IMR-90 (cell line): ENCODE measurements at regions not wholly inside any gene's neighbourhood (a gene's known extent, or its start where the extent isn't known, plus 50 kb on each side); places are given as distances from the start of the nearest gene placed in this dataset.

Source experiments
- ATAC-seq: fragments of 200-7000 bp; cut with Tn5 transposase; 2 replicates; pipeline ENCODE4 v1.9.1; 2020; ENCODE audit warnings: low read depth, mild to moderate bottlenecking, moderate library complexity
- BruUV-seq: library from RNA; stranded (reverse); fragments of 400-500 nt; replicated peaks from 2 replicates; lab custom pipeline; 2021; lab: Mats Ljungman, UMichigan
- CTCF ChIA-PET: fragments of 300-600 bp; formaldehyde crosslinking; extraction: SDS; loops from one replicate; lab custom pipeline; 2021; ENCODE audit warnings: antibody characterized with exemption; lab: Yijun Ruan, JAX
- POLR2A ChIA-PET: fragments of 300-600 bp; sonication (Branson Sonifier 250); formaldehyde crosslinking; loops from one replicate; lab custom pipeline; 2022; ENCODE audit warnings: antibody characterized with exemption; ENCODE audit not compliant: unreplicated experiment; lab: Charles Lee
- DNase-seq: peaks from one replicate; pipeline ENCODE4 v3.0.0; 2013
- H2AFZ ChIP-seq: replicated peaks from 2 replicates; pipeline ENCODE3; 2013; ENCODE audit warnings: low read length, mild to moderate bottlenecking; ENCODE audit not compliant: poor library complexity
- H2AK5ac ChIP-seq: 2 replicates; pipeline ENCODE4 v1.6.1; 2013; ENCODE audit warnings: low read depth, low read length, inconsistent platforms
- H2AK9ac ChIP-seq: replicated peaks from 2 replicates; pipeline ENCODE3; 2013; ENCODE audit warnings: mild to moderate bottlenecking, low read depth, low read length, moderate library complexity; ENCODE audit not compliant: poor library complexity
- H2BK120ac ChIP-seq: 2 replicates; pipeline ENCODE4 v1.6.1; 2013; ENCODE audit warnings: low read depth, low read length, inconsistent platforms
- H2BK15ac ChIP-seq: 3 replicates; pipeline ENCODE4 v1.6.1; 2013; ENCODE audit warnings: low read depth, low read length, inconsistent platforms
- H2BK20ac ChIP-seq: 2 replicates; pipeline ENCODE4 v1.6.1; 2013; ENCODE audit warnings: low read depth, mild to moderate bottlenecking, inconsistent platforms, low read length, moderate library complexity
- H2BK5ac ChIP-seq: 2 replicates; pipeline ENCODE4 v1.6.1; 2013; ENCODE audit warnings: mild to moderate bottlenecking, low read depth, low read length, inconsistent platforms; ENCODE audit not compliant: poor library complexity, severe bottlenecking
- H3K14ac ChIP-seq: replicated peaks from 2 replicates; pipeline ENCODE4 v1.6.1; 2013; ENCODE audit warnings: low read depth, low read length, inconsistent platforms
- H3K18ac ChIP-seq: 2 replicates; pipeline ENCODE4 v1.6.1; 2013; ENCODE audit warnings: low read depth, low read length, control low read depth
- H3K23ac ChIP-seq: 2 replicates; pipeline ENCODE4 v1.6.1; 2013; ENCODE audit warnings: low read depth, low read length, inconsistent platforms
- H3K27ac ChIP-seq: 2 replicates; pipeline ENCODE4 v1.5.1; 2013; ENCODE audit warnings: mild to moderate bottlenecking, control low read depth, low read length; ENCODE audit not compliant: insufficient read depth
- H3K27me3 ChIP-seq: 2 replicates; pipeline ENCODE4 v1.6.1; 2013; ENCODE audit warnings: low read length; ENCODE audit not compliant: control insufficient read depth, insufficient read depth
- H3K36me3 ChIP-seq: 2 replicates; pipeline ENCODE4 v1.6.1; 2013; ENCODE audit warnings: low read length, mixed read lengths; ENCODE audit not compliant: control insufficient read depth, insufficient read depth
- H3K4ac ChIP-seq: 2 replicates; pipeline ENCODE4 v1.6.1; 2013; ENCODE audit warnings: low read depth, low read length, inconsistent platforms
- H3K4me1 ChIP-seq: 2 replicates; pipeline ENCODE4 v1.6.1; 2013; ENCODE audit warnings: low read length, mixed read lengths; ENCODE audit not compliant: control insufficient read depth, insufficient read depth
- H3K4me2 ChIP-seq: 2 replicates; pipeline ENCODE4 v1.6.1; 2013; ENCODE audit warnings: low read depth, mild to moderate bottlenecking, control low read depth, low read length, moderate library complexity
- H3K4me3 ChIP-seq: 2 replicates; pipeline ENCODE4 v1.5.1; 2013; ENCODE audit warnings: low read depth, mild to moderate bottlenecking, control low read depth, low read length, moderate library complexity; ENCODE audit not compliant: insufficient read depth
- H3K56ac ChIP-seq: 2 replicates; pipeline ENCODE4 v1.6.1; 2013; ENCODE audit warnings: low read length, inconsistent platforms; ENCODE audit not compliant: insufficient read depth; ENCODE audit errors: extremely low read depth
- H3K79me1 ChIP-seq, 2 experiments: 2 replicates each; pipeline ENCODE4 v1.6.1; 2013; ENCODE audit warnings: low read length in 2 of 2, inconsistent platforms in 1 of 2, low read depth in 1 of 2
- H3K9ac ChIP-seq: 2 replicates; pipeline ENCODE4 v1.6.1; 2013; ENCODE audit warnings: low read depth, low read length, control low read depth
- H3K9me1 ChIP-seq: 2 replicates; pipeline ENCODE4 v1.6.1; 2013; ENCODE audit warnings: low read length, inconsistent platforms; ENCODE audit not compliant: insufficient read depth
- H3K9me3 ChIP-seq: 2 replicates; pipeline ENCODE4 v1.6.1; 2013; ENCODE audit warnings: low read length; ENCODE audit not compliant: control insufficient read depth, insufficient read depth
- H4K20me1 ChIP-seq: 2 replicates; pipeline ENCODE4 v1.6.1; 2013; ENCODE audit warnings: low read length, inconsistent platforms; ENCODE audit not compliant: insufficient read depth
- H4K5ac ChIP-seq: 2 replicates; pipeline ENCODE4 v1.6.1; 2013; ENCODE audit warnings: mild to moderate bottlenecking, low read depth, low read length, control low read depth
- H4K8ac ChIP-seq, 2 experiments: 2 replicates each; pipeline ENCODE4 v1.6.1; 2013; ENCODE audit warnings: low read depth in 2 of 2, low read length in 2 of 2, control low read depth in 1 of 2, inconsistent platforms in 1 of 2
- H4K91ac ChIP-seq: 2 replicates; pipeline ENCODE4 v1.6.1; 2013; ENCODE audit warnings: low read depth, low read length, inconsistent platforms; ENCODE audit not compliant: insufficient read depth
- BHLHE40 ChIP-seq: fragments of 150-350 bp; IDR thresholded peaks from 2 replicates; pipeline ENCODE4 v1.6.1; 2016; ENCODE audit warnings: mild to moderate bottlenecking, low read depth, low read length
- FOS ChIP-seq: fragments of 150-350 bp; IDR thresholded peaks from 2 replicates; pipeline ENCODE4 v1.6.1; 2016; ENCODE audit warnings: low read depth, low read length
- MAZ ChIP-seq: IDR thresholded peaks from 2 replicates; pipeline ENCODE4 v1.6.1; 2012; ENCODE audit warnings: low read depth, mild to moderate bottlenecking, low read length, improper control_type of control experiment, moderate library complexity, borderline replicate concordance
- NFE2L2 ChIP-seq: fragments of 150-350 bp; IDR thresholded peaks from 2 replicates; pipeline ENCODE4 v1.6.1; 2016; ENCODE audit warnings: low read depth, mild to moderate bottlenecking, low read length
- RCOR1 ChIP-seq: IDR thresholded peaks from 2 replicates; pipeline ENCODE4 v1.6.1; 2012; ENCODE audit warnings: mild to moderate bottlenecking, low read length, improper control_type of control experiment; ENCODE audit not compliant: insufficient replicate concordance
- USF2 ChIP-seq: fragments of 150-350 bp; IDR thresholded peaks from 2 replicates; pipeline ENCODE4 v1.6.1; 2017; ENCODE audit warnings: mild to moderate bottlenecking, antibody characterized with exemption, low read length, low read depth
- WGBS, 2 experiments: methylation state at CpG; one replicate each; pipeline versions ENCODE4 v1.1.5 to v1.1.7; 2013; ENCODE audit warnings: missing lambda C conversion rate in 2 of 2; ENCODE audit not compliant: insufficient read length in 1 of 2; ENCODE audit errors: extremely low coverage in 2 of 2; 5-methylcytosine and 5-hydroxymethylcytosine counted together
- dilution Hi-C: fragments of 300-500 bp; cut with HindIII; formaldehyde crosslinking; loops from one replicate; pipeline ENCODE4 v1.14.3; 2018; ENCODE audit warnings: low sequenced_read_pairs; ENCODE audit not compliant: unreplicated experiment
- in situ Hi-C: fragments of 300-500 bp; cut with MboI; formaldehyde crosslinking; loops from 3 replicates; pipeline ENCODE4 v1.14.3; 2019; ENCODE audit warnings: low sequenced_read_pairs, inconsistent platforms, mixed read lengths
- intact Hi-C: fragments of 100-400 bp; cut with micrococcal nuclease; formaldehyde crosslinking; loops from 2 replicates; pipeline ENCODE4 v1.10.0; 2022

GRCh38 chr12:42749239-42749638, 159.7 kb upstream of the PRICKLE1 start:
- Histone ChIP-seq H2BK20ac (no peak overlapping the region), H2BK15ac (no peak overlapping the region), H2BK5ac (no peak overlapping the region), H2BK120ac (no peak overlapping the region), H2AFZ (no peak overlapping the region), H3K14ac (no peak overlapping the region), H3K4me1 (peaks cover 3% of the 10 kb centered on the region; the same call in 1 of the 2 replicates), H3K36me3 (no peaks in the 10 kb centered on the region), H4K5ac (no peak overlapping the region), H3K18ac (no peak overlapping the region), H2AK5ac (no peak overlapping the region), H3K4me3 (no peak overlapping the region), H3K9ac (no peak overlapping the region), H3K27ac (no peak overlapping the region), H3K9me3 (peaks cover 6% of the 10 kb centered on the region), H4K8ac (no peak overlapping the region), H3K23ac (no peak overlapping the region), H3K9me1 (no peaks in the 10 kb centered on the region), H3K56ac (no peak overlapping the region), H4K91ac (no peak overlapping the region), H3K4ac (no peak overlapping the region), H3K4me2 (no peak overlapping the region), H3K27me3 (no peaks in the 10 kb centered on the region), H3K79me1 (no peaks in the 10 kb centered on the region), H4K20me1 (no peaks in the 10 kb centered on the region), H2AK9ac (no peak overlapping the region)
- dilution Hi-C loops = no loop called here
- ChIA-PET CTCF (no interaction called here), POLR2A (no interaction called here)
- ATAC-seq = no peak
- BruUV-seq = no TSS peak
- DNase-seq = no peak
- WGBS, 2 experiments = no CpG with 5 or more reads among the region's 1 CpG
- TF ChIP-seq FOS = no peak
- TF ChIP-seq RCOR1 = no peak
- no peak for TF ChIP-seq NFE2L2
- TF ChIP-seq USF2 = no peak
- TF ChIP-seq MAZ = no peak
- TF ChIP-seq BHLHE40 = no peak
- intact Hi-C loops = no loop called here
- in situ Hi-C loops = no loop called here
